A673 (cell line): ENCODE measurements at regions not wholly inside any gene's neighbourhood (a gene's known extent, or its start where the extent isn't known, plus 50 kb on each side); places are given as distances from the start of the nearest gene placed in this dataset.

Source experiments
- BruUV-seq: library from RNA; stranded (reverse); fragments of 400-500 nt; replicated peaks from 2 replicates; lab custom pipeline; 2021; lab: Mats Ljungman, UMichigan
- CTCF ChIA-PET: fragments of 300-600 bp; sonication (Branson Sonifier 250); formaldehyde crosslinking; loops from one replicate; lab custom pipeline; 2022; ENCODE audit warnings: antibody characterized with exemption; lab: Charles Lee
- POLR2A ChIA-PET: fragments of 300-600 bp; sonication (Branson Sonifier 250); formaldehyde crosslinking; loops from one replicate; lab custom pipeline; 2022; ENCODE audit warnings: antibody characterized with exemption; ENCODE audit not compliant: low non-redundant PET; lab: Charles Lee
- DNase-seq: peaks from one replicate; pipeline ENCODE4 v3.0.0-alpha.2; 2015; ENCODE audit warnings: low spot score
- H3K27ac ChIP-seq: fragments of 200-600 bp; sonication (generic); 2 replicates; pipeline ENCODE4 v1.5.1; 2016; ENCODE audit warnings: mixed run types, low read depth, mild to moderate bottlenecking, mixed read lengths, antibody characterized with exemption, low read length; ENCODE audit not compliant: poor library complexity, severe bottlenecking
- H3K27me3 ChIP-seq: fragments of 200-600 bp; sonication (generic); replicated peaks from 2 replicates; pipeline ENCODE4 v1.6.1; 2017; ENCODE audit warnings: mixed run types, low read depth, mild to moderate bottlenecking, mixed read lengths, antibody characterized with exemption, low read length; ENCODE audit not compliant: insufficient read depth, poor library complexity
- H3K36me3 ChIP-seq: fragments of 200-600 bp; sonication (generic); 2 replicates; pipeline ENCODE4 v1.6.1; 2016; ENCODE audit warnings: mixed run types, mild to moderate bottlenecking, mixed read lengths, antibody characterized with exemption, low read length; ENCODE audit not compliant: insufficient read depth, poor library complexity, severe bottlenecking
- H3K4me1 ChIP-seq: fragments of 200-600 bp; sonication (generic); 2 replicates; pipeline ENCODE4 v1.6.1; 2017; ENCODE audit warnings: mixed run types, mild to moderate bottlenecking, mixed read lengths, antibody characterized with exemption, low read length; ENCODE audit not compliant: insufficient read depth, poor library complexity, severe bottlenecking
- H3K4me3 ChIP-seq: fragments of 200-600 bp; sonication (generic); 2 replicates; pipeline ENCODE4 v1.5.1; 2016; ENCODE audit warnings: low read depth, mixed run types, mild to moderate bottlenecking, mixed read lengths, low read length; ENCODE audit not compliant: poor library complexity, severe bottlenecking
- H3K9me3 ChIP-seq: fragments of 200-600 bp; sonication (generic); 2 replicates; pipeline ENCODE4 v1.6.1; 2016; ENCODE audit warnings: mixed run types, low read depth, mild to moderate bottlenecking, mixed read lengths, antibody characterized with exemption, low read length; ENCODE audit not compliant: poor library complexity, severe bottlenecking
- EZH2 ChIP-seq: fragments of 200-600 bp; sonication (generic); IDR thresholded peaks from 2 replicates; pipeline ENCODE4 v1.6.1; 2017; ENCODE audit warnings: borderline replicate concordance, low read depth, mild to moderate bottlenecking, mixed read lengths, antibody characterized with exemption, low read length; ENCODE audit not compliant: poor library complexity, severe bottlenecking
- intact Hi-C: fragments of 100-400 bp; cut with micrococcal nuclease; formaldehyde crosslinking; loops from one replicate; pipeline ENCODE4 v1.10.0; 2022; ENCODE audit not compliant: unreplicated experiment
- TF ChIP-seq, protein P1 (sequence below): fragments of 300-800, 200-600 bp; sonication (generic); conservative IDR thresholded peaks from 2 replicates; pipeline ENCODE4 v1.5.1; 2017; ENCODE audit warnings: low read depth, mild to moderate bottlenecking, antibody characterized with exemption, low read length, moderate library complexity, mixed read lengths

DNA sequence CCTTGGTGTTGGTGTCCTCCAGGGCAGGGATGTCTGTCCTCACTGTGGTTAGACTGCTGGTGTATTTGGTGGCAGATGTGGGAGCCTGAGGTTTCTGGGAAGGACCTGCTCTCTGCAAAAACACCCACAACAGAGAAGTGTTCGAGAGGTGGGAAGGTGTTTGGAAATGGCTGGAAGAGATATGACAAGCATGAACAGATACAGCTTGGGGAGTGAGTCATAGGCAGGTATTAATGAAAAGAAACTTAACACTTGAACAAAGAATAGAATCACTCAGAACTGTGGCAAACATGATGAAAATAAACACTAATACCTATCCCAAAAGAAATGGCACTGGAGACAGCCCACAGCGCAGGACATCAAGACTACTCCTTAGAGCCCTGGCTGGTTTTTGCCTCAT is 192.4 kb upstream of the RORA start:
- ChIA-PET POLR2A (no interaction called here), CTCF (no interaction called here)
- H3K9me3 ChIP-seq = no peaks in the 10 kb centered on the region
- H3K36me3 ChIP-seq = no peaks in the 10 kb centered on the region
- BruUV-seq = no TSS peak
- DNase-seq = no peak
- no peaks in the 10 kb centered on the region for H3K27me3 ChIP-seq
- H3K4me3 ChIP-seq = no peak overlapping the region
- TF ChIP-seq, protein P1, sequence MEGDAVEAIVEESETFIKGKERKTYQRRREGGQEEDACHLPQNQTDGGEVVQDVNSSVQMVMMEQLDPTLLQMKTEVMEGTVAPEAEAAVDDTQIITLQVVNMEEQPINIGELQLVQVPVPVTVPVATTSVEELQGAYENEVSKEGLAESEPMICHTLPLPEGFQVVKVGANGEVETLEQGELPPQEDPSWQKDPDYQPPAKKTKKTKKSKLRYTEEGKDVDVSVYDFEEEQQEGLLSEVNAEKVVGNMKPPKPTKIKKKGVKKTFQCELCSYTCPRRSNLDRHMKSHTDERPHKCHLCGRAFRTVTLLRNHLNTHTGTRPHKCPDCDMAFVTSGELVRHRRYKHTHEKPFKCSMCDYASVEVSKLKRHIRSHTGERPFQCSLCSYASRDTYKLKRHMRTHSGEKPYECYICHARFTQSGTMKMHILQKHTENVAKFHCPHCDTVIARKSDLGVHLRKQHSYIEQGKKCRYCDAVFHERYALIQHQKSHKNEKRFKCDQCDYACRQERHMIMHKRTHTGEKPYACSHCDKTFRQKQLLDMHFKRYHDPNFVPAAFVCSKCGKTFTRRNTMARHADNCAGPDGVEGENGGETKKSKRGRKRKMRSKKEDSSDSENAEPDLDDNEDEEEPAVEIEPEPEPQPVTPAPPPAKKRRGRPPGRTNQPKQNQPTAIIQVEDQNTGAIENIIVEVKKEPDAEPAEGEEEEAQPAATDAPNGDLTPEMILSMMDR = no peak
- TF ChIP-seq EZH2 = no peak
- intact Hi-C loops = no loop called here
- no peak overlapping the region for H3K27ac ChIP-seq
- H3K4me1 ChIP-seq = no peaks in the 10 kb centered on the region

GRCh38 chr15:61420546-61420945 is 191.4 kb upstream of the RORA start:
- POLR2A ChIA-PET = no interaction called here
- Histone ChIP-seq H3K36me3 (no peaks in the 10 kb centered on the region), H3K4me3 (no peak overlapping the region), H3K27ac (no peak overlapping the region), H3K27me3 (no peaks in the 10 kb centered on the region), H3K4me1 (no peaks in the 10 kb centered on the region), H3K9me3 (no peaks in the 10 kb centered on the region)
- no peak for DNase-seq
- TF ChIP-seq EZH2 = no peak
- TF ChIP-seq, protein P1 = no peak
- no TSS peak for BruUV-seq
- intact Hi-C loops = no loop called here
- CTCF ChIA-PET = no interaction called here

DNA sequence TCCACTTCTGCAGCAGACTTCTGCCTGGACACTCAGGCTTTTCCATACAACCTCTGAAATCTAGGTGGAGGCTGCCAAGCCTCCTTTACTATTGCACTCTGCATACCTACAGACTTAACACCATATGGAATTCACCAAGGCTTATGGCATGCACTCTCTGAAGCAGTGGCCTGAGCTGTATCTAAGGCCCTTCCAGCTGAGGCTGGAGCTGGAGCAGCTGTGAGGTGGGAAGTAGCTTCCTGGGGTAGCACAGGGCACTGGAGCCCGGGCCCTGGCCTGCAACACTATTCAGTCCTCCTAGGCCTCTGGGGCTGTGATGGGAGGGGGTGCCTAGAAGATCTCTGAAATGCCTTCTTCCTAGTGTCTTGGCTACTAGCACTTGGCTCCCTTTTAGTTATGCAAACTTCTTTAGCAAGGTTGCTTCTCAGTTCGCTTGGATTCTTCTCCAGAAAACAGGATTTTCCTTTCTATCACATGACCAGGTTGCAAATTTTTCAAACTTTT is 186.6 kb upstream of the RORA start:
- ChIA-PET CTCF (no interaction called here), POLR2A (interaction anchor here (0.6 kb wide), 1 partner anchor 35 kb away, joined by 5 read pairs; no protein-coding TSS in a partner anchor)
- Histone ChIP-seq H3K9me3 (no peaks in the 10 kb centered on the region), H3K4me3 (no peak overlapping the region), H3K27me3 (no peaks in the 10 kb centered on the region), H3K27ac (no peak overlapping the region), H3K4me1 (no peaks in the 10 kb centered on the region), H3K36me3 (no peaks in the 10 kb centered on the region)
- no TSS peak for BruUV-seq
- TF ChIP-seq, protein P1 = no peak
- no peak for TF ChIP-seq EZH2
- intact Hi-C loops = no loop called here
- DNase-seq = no peak
